Peyer's patch (tissue), 4 donors: ENCODE measurements at regions not wholly inside any gene's neighbourhood (a gene's known extent, or its start where the extent isn't known, plus 50 kb on each side); places are given as distances from the start of the nearest gene placed in this dataset.
A peak's percentile ranks its signal among the peaks of the same experiment; 100 is the strongest.

ENCODE experiments used
- CTCF ChIP-seq, 6 experiments: fragments of 450-650 bp in 4 of 6; fragments of 200-600 bp in 2 of 6; sonication (generic) in 1 of 6; IDR thresholded peaks; one replicate each; pipeline ENCODE4 v1.5.1; 2017 to 2019; ENCODE audit warnings: antibody characterized with exemption in 6 of 6, mild to moderate bottlenecking in 3 of 6, moderate library complexity in 1 of 6
- POLR2A ChIP-seq, 2 donors: fragments of 450-650 bp; IDR thresholded peaks; one replicate each; pipeline ENCODE4 v1.5.1; 2017; ENCODE audit warnings: antibody characterized with exemption in 2 of 2, mild to moderate bottlenecking in 2 of 2, moderate library complexity in 2 of 2

GRCh38 chr11:123357990-123358827 is 71.9 kb upstream of the GRAMD1B start:
- TF ChIP-seq CTCF (IDR thresholded peaks at IDR 0.05) (peak in 3 of 6 experiments; percentile 13 to 24 (median 24)), POLR2A (IDR thresholded peaks at IDR 0.05) (no peak)
